Fibroblast of lung (primary cell): ENCODE measurements at regions not wholly inside any gene's neighbourhood (a gene's known extent, or its start where the extent isn't known, plus 50 kb on each side); places are given as distances from the start of the nearest gene placed in this dataset.

Experiments used
- DNase-seq, 2 donors: peaks; one replicate each; pipeline versions ENCODE4 v3.0.0 to v3.0.0-alpha.2; 2010; ENCODE audit warnings: low read depth in 2 of 2
- H2AFZ ChIP-seq: 2 replicates; pipeline ENCODE4 v1.5.1; 2012; ENCODE audit warnings: low read length, control low read depth, inconsistent platforms
- H3K27ac ChIP-seq: 2 replicates; pipeline ENCODE4 v1.5.1; 2011; ENCODE audit warnings: low read length, control low read depth; ENCODE audit not compliant: insufficient read depth
- H3K27me3 ChIP-seq: 2 replicates; pipeline ENCODE4 v1.5.1; 2011; ENCODE audit warnings: mild to moderate bottlenecking, low read length; ENCODE audit not compliant: control insufficient read depth, insufficient read depth
- H3K36me3 ChIP-seq: 2 replicates; pipeline ENCODE4 v1.5.1; 2011; ENCODE audit warnings: low read length; ENCODE audit not compliant: control insufficient read depth, insufficient read depth
- H3K4me1 ChIP-seq: 2 replicates; pipeline ENCODE4 v1.5.1; 2011; ENCODE audit warnings: low read length; ENCODE audit not compliant: control insufficient read depth, insufficient read depth; ENCODE audit errors: extremely low read depth
- H3K4me2 ChIP-seq: 2 replicates; pipeline ENCODE4 v1.5.1; 2011; ENCODE audit warnings: low read length, control low read depth; ENCODE audit not compliant: insufficient read depth; ENCODE audit errors: extremely low read depth
- H3K4me3 ChIP-seq, 4 experiments: fragments of 200-600 bp in 1 of 4; sonication (generic) in 1 of 4; replicated peaks in 1 of 4; 2 replicates each; pipeline ENCODE4 v1.5.1; 2011 to 2016; ENCODE audit warnings: low read length in 4 of 4, low read depth in 3 of 4, mild to moderate bottlenecking in 3 of 4, control low read depth in 2 of 4, inconsistent platforms in 1 of 4, mixed read lengths in 1 of 4; ENCODE audit not compliant: insufficient read depth in 1 of 4; ENCODE audit errors: control extremely low read depth in 1 of 4
- H3K79me2 ChIP-seq: 2 replicates; pipeline ENCODE4 v1.5.1; 2012; ENCODE audit warnings: mild to moderate bottlenecking, low read length, inconsistent platforms; ENCODE audit not compliant: control insufficient read depth, insufficient read depth
- H3K9ac ChIP-seq: 2 replicates; pipeline ENCODE4 v1.5.1; 2011; ENCODE audit warnings: mild to moderate bottlenecking, low read length, control low read depth; ENCODE audit not compliant: insufficient read depth
- H3K9me3 ChIP-seq: 2 replicates; pipeline ENCODE4 v1.5.1; 2012; ENCODE audit warnings: low read depth, low read length; ENCODE audit not compliant: control insufficient read depth, insufficient read depth
- H4K20me1 ChIP-seq: 2 replicates; pipeline ENCODE4 v1.5.1; 2011; ENCODE audit warnings: low read length; ENCODE audit not compliant: control insufficient read depth, insufficient read depth; ENCODE audit errors: extremely low read depth
- EZH2 ChIP-seq: IDR thresholded peaks from 2 replicates; pipeline ENCODE4 v1.5.1; 2012; ENCODE audit warnings: low read length, control low read depth, mild to moderate bottlenecking; ENCODE audit errors: missing control alignments
- TF ChIP-seq, protein P1 (sequence below), 2 donors: IDR thresholded peaks in 1 of 2; conservative IDR thresholded peaks in 1 of 2; 1 replicate in 1 of 2; 2 replicates in 1 of 2; pipeline ENCODE4 v1.5.1; 2011 to 2012; ENCODE audit warnings: low read length in 2 of 2, control low read depth in 1 of 2, inconsistent platforms in 1 of 2, low read depth in 1 of 2, mild to moderate bottlenecking in 1 of 2

DNA sequence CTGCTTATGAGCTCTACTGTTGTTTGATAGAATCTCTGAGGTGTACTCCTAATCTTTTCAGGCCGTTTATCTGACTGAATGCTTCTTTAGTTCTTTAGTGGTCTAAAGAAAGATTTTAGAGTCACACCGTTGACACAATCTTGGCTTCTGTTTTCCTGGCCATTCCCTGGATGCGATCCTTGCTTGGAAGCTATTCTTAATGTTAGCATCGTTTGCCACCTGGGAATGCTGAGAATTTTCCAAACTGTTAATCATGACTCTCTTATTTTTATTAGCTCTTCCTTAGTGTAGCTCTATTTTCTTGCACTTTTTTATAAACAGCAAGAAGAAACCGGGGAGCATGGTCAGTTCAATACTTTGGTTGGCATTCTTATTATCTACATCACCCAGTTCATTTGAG is 281.0 kb upstream of the PCDH20 start:
- no peak for DNase-seq
- no peak for TF ChIP-seq EZH2
- TF ChIP-seq, protein P1, sequence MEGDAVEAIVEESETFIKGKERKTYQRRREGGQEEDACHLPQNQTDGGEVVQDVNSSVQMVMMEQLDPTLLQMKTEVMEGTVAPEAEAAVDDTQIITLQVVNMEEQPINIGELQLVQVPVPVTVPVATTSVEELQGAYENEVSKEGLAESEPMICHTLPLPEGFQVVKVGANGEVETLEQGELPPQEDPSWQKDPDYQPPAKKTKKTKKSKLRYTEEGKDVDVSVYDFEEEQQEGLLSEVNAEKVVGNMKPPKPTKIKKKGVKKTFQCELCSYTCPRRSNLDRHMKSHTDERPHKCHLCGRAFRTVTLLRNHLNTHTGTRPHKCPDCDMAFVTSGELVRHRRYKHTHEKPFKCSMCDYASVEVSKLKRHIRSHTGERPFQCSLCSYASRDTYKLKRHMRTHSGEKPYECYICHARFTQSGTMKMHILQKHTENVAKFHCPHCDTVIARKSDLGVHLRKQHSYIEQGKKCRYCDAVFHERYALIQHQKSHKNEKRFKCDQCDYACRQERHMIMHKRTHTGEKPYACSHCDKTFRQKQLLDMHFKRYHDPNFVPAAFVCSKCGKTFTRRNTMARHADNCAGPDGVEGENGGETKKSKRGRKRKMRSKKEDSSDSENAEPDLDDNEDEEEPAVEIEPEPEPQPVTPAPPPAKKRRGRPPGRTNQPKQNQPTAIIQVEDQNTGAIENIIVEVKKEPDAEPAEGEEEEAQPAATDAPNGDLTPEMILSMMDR (conservative IDR thresholded peaks at IDR 0.05 in 1 of 2, IDR thresholded peaks at IDR 0.05 in 1 of 2; ENCODE audit: low read depth in 1 of 2, low read length in 2 of 2): no peak
- H3K27ac ChIP-seq: no peak overlapping the region
- H3K4me1 ChIP-seq: no peaks in the 10 kb centered on the region
- H3K9me3 ChIP-seq: no peaks in the 10 kb centered on the region
- no peak overlapping the region for H3K4me3 ChIP-seq
- H3K36me3 ChIP-seq: no peaks in the 10 kb centered on the region
- H3K4me2 ChIP-seq: no peak overlapping the region
- H4K20me1 ChIP-seq: no peaks in the 10 kb centered on the region
- H3K9ac ChIP-seq: no peak overlapping the region
- H2AFZ ChIP-seq: no peak overlapping the region
- H3K79me2 ChIP-seq: no peaks in the 10 kb centered on the region
- no peaks in the 10 kb centered on the region for H3K27me3 ChIP-seq

DNA sequence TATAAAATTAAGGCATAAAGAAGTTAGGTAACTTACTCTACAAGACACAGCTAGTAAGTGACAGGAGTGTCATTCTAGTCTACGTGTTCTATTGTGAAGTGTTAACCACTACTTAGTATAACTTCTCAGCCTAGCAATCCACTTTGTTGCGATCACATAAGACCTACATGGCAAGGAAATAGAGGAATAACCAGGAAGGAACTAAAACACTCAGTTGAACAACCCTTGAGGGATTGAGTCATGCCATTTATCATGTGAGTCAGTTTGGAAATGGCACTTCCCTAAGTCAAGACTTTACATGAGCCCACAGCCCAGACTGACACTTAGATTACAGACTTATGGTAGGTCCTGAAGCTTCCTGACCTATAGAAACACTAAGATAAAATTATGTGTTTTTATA is 279.5 kb upstream of the PCDH20 start:
- no peak overlapping the region for H3K4me2 ChIP-seq
- no peaks in the 10 kb centered on the region for H4K20me1 ChIP-seq
- no peaks in the 10 kb centered on the region for H3K27me3 ChIP-seq
- H3K79me2 ChIP-seq: no peaks in the 10 kb centered on the region
- H3K36me3 ChIP-seq: no peaks in the 10 kb centered on the region
- no peak overlapping the region for H3K9ac ChIP-seq
- no peak overlapping the region for H3K4me3 ChIP-seq
- peak; percentile 10 to 47 for DNase-seq
- H3K9me3 ChIP-seq: no peaks in the 10 kb centered on the region
- H3K4me1 ChIP-seq: no peaks in the 10 kb centered on the region
- H3K27ac ChIP-seq: no peak overlapping the region
- no peak for TF ChIP-seq EZH2
- TF ChIP-seq, protein P1 (conservative IDR thresholded peaks at IDR 0.05 in 1 of 2, IDR thresholded peaks at IDR 0.05 in 1 of 2; ENCODE audit: low read depth in 1 of 2, low read length in 2 of 2): no peak
- no peak overlapping the region for H2AFZ ChIP-seq

DNA sequence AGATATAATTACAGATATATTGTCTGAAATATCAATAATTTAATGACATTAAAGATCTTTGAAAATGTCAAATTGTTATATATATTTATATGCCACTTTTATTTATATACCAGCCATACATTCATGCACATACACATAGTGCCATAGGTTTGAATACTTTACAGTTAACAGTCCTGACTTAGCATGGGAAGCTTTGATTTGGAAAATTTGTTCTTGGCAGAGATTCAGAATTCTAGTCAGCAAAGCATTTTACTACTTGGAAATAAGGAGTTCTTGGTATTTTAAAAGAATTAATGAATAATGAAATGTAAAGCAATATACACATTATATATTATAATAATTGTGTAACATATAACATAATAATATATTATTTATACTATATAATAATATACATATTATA is 277.0 kb upstream of the PCDH20 start:
- no peak for TF ChIP-seq EZH2
- TF ChIP-seq, protein P1 (conservative IDR thresholded peaks at IDR 0.05 in 1 of 2, IDR thresholded peaks at IDR 0.05 in 1 of 2; ENCODE audit: low read depth in 1 of 2, low read length in 2 of 2): no peak

More for the DNA sequence above, 277.0 kb upstream of the PCDH20 start:
- Histone ChIP-seq H3K27ac (no peak overlapping the region), H3K79me2 (no peaks in the 10 kb centered on the region), H3K9me3 (no peaks in the 10 kb centered on the region), H3K4me1 (no peaks in the 10 kb centered on the region), H3K4me3 (no peak overlapping the region), H3K4me2 (no peak overlapping the region), H4K20me1 (no peaks in the 10 kb centered on the region), H3K27me3 (no peaks in the 10 kb centered on the region), H2AFZ (no peak overlapping the region), H3K9ac (no peak overlapping the region), H3K36me3 (no peaks in the 10 kb centered on the region)
- DNase-seq: no peak
